DOHH2 (cell line): ENCODE measurements at regions not wholly inside any gene's neighbourhood (a gene's known extent, or its start where the extent isn't known, plus 50 kb on each side); places are given as distances from the start of the nearest gene placed in this dataset.

ENCODE experiments used
- EZH2phosphoT487 ChIP-seq: fragments of 200-600 bp; sonication (generic); IDR thresholded peaks from 2 replicates; pipeline ENCODE4 v1.6.1; 2017; ENCODE audit warnings: borderline replicate concordance, mild to moderate bottlenecking, antibody characterized with exemption, low read length, moderate library complexity, mixed read lengths
- TF ChIP-seq, protein P1 (sequence below): fragments of 200-600 bp; sonication (generic); IDR thresholded peaks from one replicate; pipeline ENCODE4 v1.5.1; 2014; ENCODE audit warnings: antibody characterized with exemption, mild to moderate bottlenecking, low read depth, low read length; ENCODE audit not compliant: poor library complexity, severe bottlenecking

DNA sequence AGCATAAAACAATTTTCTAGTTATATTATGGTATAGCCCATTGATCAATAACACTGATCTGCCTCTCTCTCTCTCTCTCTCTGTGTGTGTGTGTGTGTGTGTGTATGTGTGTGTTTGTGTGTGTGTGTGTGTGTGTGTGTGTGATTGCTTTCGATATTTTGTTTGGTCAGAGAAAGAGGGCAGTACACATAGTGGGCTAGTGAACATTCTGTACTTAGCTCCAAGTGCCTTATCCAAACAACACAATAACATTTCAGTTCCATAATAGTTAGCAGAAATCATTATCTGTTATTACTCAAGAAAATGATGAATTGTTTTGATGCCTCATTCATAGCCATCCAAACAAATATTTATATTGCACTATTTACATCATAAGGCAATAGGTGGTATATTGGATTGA is 979.1 kb upstream of the CITED2 start:
- TF ChIP-seq, protein P1, sequence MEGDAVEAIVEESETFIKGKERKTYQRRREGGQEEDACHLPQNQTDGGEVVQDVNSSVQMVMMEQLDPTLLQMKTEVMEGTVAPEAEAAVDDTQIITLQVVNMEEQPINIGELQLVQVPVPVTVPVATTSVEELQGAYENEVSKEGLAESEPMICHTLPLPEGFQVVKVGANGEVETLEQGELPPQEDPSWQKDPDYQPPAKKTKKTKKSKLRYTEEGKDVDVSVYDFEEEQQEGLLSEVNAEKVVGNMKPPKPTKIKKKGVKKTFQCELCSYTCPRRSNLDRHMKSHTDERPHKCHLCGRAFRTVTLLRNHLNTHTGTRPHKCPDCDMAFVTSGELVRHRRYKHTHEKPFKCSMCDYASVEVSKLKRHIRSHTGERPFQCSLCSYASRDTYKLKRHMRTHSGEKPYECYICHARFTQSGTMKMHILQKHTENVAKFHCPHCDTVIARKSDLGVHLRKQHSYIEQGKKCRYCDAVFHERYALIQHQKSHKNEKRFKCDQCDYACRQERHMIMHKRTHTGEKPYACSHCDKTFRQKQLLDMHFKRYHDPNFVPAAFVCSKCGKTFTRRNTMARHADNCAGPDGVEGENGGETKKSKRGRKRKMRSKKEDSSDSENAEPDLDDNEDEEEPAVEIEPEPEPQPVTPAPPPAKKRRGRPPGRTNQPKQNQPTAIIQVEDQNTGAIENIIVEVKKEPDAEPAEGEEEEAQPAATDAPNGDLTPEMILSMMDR, result no peak
- no peak for TF ChIP-seq EZH2phosphoT487
